Endodermal cell (in vitro differentiated cells): ENCODE measurements at regions not wholly inside any gene's neighbourhood (a gene's known extent, or its start where the extent isn't known, plus 50 kb on each side); places are given as distances from the start of the nearest gene placed in this dataset.

Experiments used
- DNase-seq: peaks from one replicate; pipeline ENCODE4 v3.0.0-alpha.2; 2017
- H3K27ac ChIP-seq: 2 replicates; pipeline ENCODE4 v1.5.1; 2013; ENCODE audit warnings: mild to moderate bottlenecking, low read depth, low read length, moderate library complexity
- H3K27me3 ChIP-seq: 2 replicates; pipeline ENCODE4 v1.6.1; 2013; ENCODE audit warnings: mild to moderate bottlenecking, low read length, moderate library complexity; ENCODE audit not compliant: insufficient read depth, control insufficient read depth, poor library complexity, severe bottlenecking
- H3K36me3 ChIP-seq: 2 replicates; pipeline ENCODE4 v1.7.0; 2013; ENCODE audit warnings: mild to moderate bottlenecking, low read length, moderate library complexity; ENCODE audit not compliant: control insufficient read depth, insufficient read depth
- H3K4me1 ChIP-seq: one replicate; pipeline ENCODE4 v1.7.0; 2013; ENCODE audit warnings: low read length; ENCODE audit not compliant: control insufficient read depth, insufficient read depth
- H3K4me3 ChIP-seq: 2 replicates; pipeline ENCODE4 v1.5.1; 2013; ENCODE audit warnings: mild to moderate bottlenecking, low read length, moderate library complexity
- H3K9ac ChIP-seq: 2 replicates; pipeline ENCODE4 v1.6.1; 2013; ENCODE audit warnings: mild to moderate bottlenecking, low read length, moderate library complexity; ENCODE audit not compliant: poor library complexity, severe bottlenecking; ENCODE audit errors: extremely low read depth
- H3K9me3 ChIP-seq: 2 replicates; pipeline ENCODE4 v1.6.1; 2013; ENCODE audit warnings: mild to moderate bottlenecking, low read length, moderate library complexity; ENCODE audit not compliant: control insufficient read depth
- H3K27ac Mint-ChIP-seq: 2 replicates; pipeline ENCODE4 v1.8.0; 2020; ENCODE audit warnings: mixed read lengths
- H3K27me3 Mint-ChIP-seq: 2 replicates; pipeline ENCODE4 v1.8.0; 2021; ENCODE audit warnings: mild to moderate bottlenecking, mixed read lengths; ENCODE audit not compliant: insufficient read depth
- H3K36me3 Mint-ChIP-seq: 2 replicates; pipeline ENCODE4 v1.8.0; 2020; ENCODE audit warnings: low read depth, mixed read lengths
- H3K4me1 Mint-ChIP-seq: 2 replicates; pipeline ENCODE4 v1.8.0; 2020; ENCODE audit warnings: mixed read lengths
- H3K4me3 Mint-ChIP-seq: 2 replicates; pipeline ENCODE4 v1.8.0; 2020; ENCODE audit warnings: mild to moderate bottlenecking, moderate library complexity, mixed read lengths
- H3K9me3 Mint-ChIP-seq: 2 replicates; pipeline ENCODE4 v1.8.0; 2020; ENCODE audit warnings: mild to moderate bottlenecking, mixed read lengths
- WGBS, 2 experiments: methylation state at CpG; one replicate each; pipeline versions ENCODE4 v1.1.5 to v1.1.7; 2013; ENCODE audit warnings: missing lambda C conversion rate in 2 of 2, mixed read lengths in 1 of 2; ENCODE audit not compliant: insufficient coverage in 1 of 2, insufficient read length in 1 of 2; 5-methylcytosine and 5-hydroxymethylcytosine counted together
- TF ChIP-seq, protein P1 (sequence below): fragments of 200-600 bp; sonication (generic); conservative IDR thresholded peaks from 2 replicates; pipeline ENCODE4 v1.5.0; 2021; ENCODE audit warnings: antibody characterized with exemption, mild to moderate bottlenecking

DNA sequence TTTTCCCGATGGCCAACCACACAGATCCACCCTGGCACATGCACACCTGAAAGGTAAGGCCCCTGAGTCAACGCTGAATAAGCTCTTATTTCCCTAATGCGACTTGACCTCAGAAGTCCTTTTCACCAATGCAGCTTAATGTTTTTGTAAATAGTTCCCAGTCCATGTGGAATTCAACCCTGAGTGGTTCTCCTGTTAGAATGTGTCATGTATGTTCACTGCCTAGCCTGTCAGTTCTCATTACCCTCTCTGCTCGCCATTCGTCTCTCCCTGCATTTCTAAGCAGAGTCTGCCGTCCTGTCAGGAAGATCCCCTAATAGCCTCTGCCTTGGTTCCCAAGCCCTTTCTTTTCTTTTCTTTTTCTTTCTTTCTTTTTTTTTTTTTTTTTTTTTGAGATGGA lies 392.6 kb upstream of the SHH start:
- Mint-ChIP-seq H3K36me3 (no peaks in the 10 kb centered on the region), H3K27me3 (no peaks in the 10 kb centered on the region), H3K27ac (no peak overlapping the region), H3K4me1 (no peaks in the 10 kb centered on the region), H3K9me3 (no peaks in the 10 kb centered on the region), H3K4me3 (no peak overlapping the region)
- H3K9me3 ChIP-seq = no peaks in the 10 kb centered on the region
- H3K4me1 ChIP-seq = no peaks in the 10 kb centered on the region
- DNase-seq = no peak
- no peak overlapping the region for H3K4me3 ChIP-seq
- no peak overlapping the region for H3K27ac ChIP-seq
- H3K9ac ChIP-seq = no peak overlapping the region
- TF ChIP-seq, protein P1, sequence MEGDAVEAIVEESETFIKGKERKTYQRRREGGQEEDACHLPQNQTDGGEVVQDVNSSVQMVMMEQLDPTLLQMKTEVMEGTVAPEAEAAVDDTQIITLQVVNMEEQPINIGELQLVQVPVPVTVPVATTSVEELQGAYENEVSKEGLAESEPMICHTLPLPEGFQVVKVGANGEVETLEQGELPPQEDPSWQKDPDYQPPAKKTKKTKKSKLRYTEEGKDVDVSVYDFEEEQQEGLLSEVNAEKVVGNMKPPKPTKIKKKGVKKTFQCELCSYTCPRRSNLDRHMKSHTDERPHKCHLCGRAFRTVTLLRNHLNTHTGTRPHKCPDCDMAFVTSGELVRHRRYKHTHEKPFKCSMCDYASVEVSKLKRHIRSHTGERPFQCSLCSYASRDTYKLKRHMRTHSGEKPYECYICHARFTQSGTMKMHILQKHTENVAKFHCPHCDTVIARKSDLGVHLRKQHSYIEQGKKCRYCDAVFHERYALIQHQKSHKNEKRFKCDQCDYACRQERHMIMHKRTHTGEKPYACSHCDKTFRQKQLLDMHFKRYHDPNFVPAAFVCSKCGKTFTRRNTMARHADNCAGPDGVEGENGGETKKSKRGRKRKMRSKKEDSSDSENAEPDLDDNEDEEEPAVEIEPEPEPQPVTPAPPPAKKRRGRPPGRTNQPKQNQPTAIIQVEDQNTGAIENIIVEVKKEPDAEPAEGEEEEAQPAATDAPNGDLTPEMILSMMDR = no peak
- no peaks in the 10 kb centered on the region for H3K36me3 ChIP-seq
- no peaks in the 10 kb centered on the region for H3K27me3 ChIP-seq
- WGBS, 2 experiments = 81 to 90% methylated on average over 3 to 6 of the region's 6 CpGs

DNA sequence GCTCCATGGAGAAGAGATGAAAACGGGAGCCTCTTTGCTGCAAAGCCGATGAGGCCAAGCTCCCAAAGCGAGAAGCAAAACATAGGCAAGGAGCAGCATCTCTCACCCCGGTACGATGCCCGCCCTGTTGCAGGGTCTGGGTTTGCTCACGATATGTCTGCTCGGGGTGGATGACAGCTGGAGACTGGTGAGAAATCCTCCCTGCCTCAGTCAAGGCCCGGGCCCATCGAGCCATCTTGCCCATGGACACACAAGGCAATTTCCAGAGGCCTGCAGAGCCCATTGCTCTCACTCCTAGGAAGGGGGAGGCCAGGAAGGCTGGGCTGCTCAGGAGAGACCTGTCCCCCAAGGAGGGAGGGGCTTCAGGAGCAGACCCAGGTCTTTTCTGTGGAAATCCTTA lies 391.7 kb upstream of the SHH start:
- peaks cover 4% of the 10 kb centered on the region for H3K4me1 Mint-ChIP-seq
- TF ChIP-seq, protein P1 = no peak
- H3K9ac ChIP-seq = no peak overlapping the region
- H3K36me3 ChIP-seq = no peaks in the 10 kb centered on the region
- WGBS, 2 experiments = 89 to 92% methylated on average over 9 to 10 of the region's 10 CpGs
- H3K4me3 Mint-ChIP-seq = no peak overlapping the region
- H3K4me1 ChIP-seq = no peaks in the 10 kb centered on the region
- no peaks in the 10 kb centered on the region for H3K9me3 Mint-ChIP-seq
- no peaks in the 10 kb centered on the region for H3K9me3 ChIP-seq
- no peaks in the 10 kb centered on the region for H3K27me3 Mint-ChIP-seq
- no peak overlapping the region for H3K27ac ChIP-seq
- H3K27me3 ChIP-seq = no peaks in the 10 kb centered on the region
- no peak overlapping the region for H3K27ac Mint-ChIP-seq
- H3K4me3 ChIP-seq = no peak overlapping the region
- DNase-seq = peak; percentile 31
- H3K36me3 Mint-ChIP-seq = no peaks in the 10 kb centered on the region

DNA sequence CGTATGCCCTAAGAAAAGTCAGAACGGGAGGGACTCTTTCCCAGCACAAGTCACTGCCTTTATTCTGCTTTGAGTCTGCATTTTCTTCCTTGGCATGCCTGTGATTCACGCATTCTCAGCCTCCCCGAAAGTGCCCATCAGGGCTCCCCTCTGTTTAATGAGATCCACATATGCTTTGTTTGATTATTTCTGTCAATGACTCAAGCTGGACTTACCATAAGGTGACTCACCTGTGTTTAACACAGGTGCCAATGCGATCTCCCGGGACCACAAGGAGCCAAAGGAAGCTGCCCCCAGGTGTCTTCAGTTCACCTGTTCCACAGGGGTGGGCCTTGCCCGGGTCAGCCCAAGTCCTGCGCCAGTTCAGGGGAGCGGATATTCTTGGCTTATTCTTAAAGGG lies 386.0 kb upstream of the SHH start:
- H3K27me3 Mint-ChIP-seq = no peaks in the 10 kb centered on the region
- H3K27ac ChIP-seq = no peak overlapping the region
- no peaks in the 10 kb centered on the region for H3K36me3 ChIP-seq
- H3K36me3 Mint-ChIP-seq = no peaks in the 10 kb centered on the region
- H3K27ac Mint-ChIP-seq = no peak overlapping the region
- TF ChIP-seq, protein P1 = no peak
- H3K9me3 Mint-ChIP-seq = no peaks in the 10 kb centered on the region
- H3K4me3 ChIP-seq = no peak overlapping the region
- peaks cover 12% of the 10 kb centered on the region for H3K4me1 Mint-ChIP-seq
- 90% methylated on average over 9 of the region's 9 CpGs for WGBS, 2 experiments
- H3K9ac ChIP-seq = no peak overlapping the region
- DNase-seq = no peak
- H3K4me1 ChIP-seq = no peaks in the 10 kb centered on the region
- no peaks in the 10 kb centered on the region for H3K27me3 ChIP-seq
- no peak overlapping the region for H3K4me3 Mint-ChIP-seq
- no peaks in the 10 kb centered on the region for H3K9me3 ChIP-seq
